HG03135 (cell line): ENCODE measurements at regions not wholly inside any gene's neighbourhood (a gene's known extent, or its start where the extent isn't known, plus 50 kb on each side); places are given as distances from the start of the nearest gene placed in this dataset.
"Not testable (repeated sequence)": the region's sequence is repeated elsewhere in the genome, so short reads cannot be mapped to it uniquely, and the experiment has no call there.

Experiments used
- ATAC-seq: cut with Tn5 transposase; IDR thresholded peaks from one replicate; pipeline ENCODE4 v1.9.1; 2021; ENCODE audit warnings: mild to moderate bottlenecking, moderate library complexity; ENCODE audit not compliant: unreplicated experiment

GRCh38 chr12:9450127-9450567, 157.6 kb downstream of the KLRB1 start:
- not testable (repeated sequence) for ATAC-seq

- ATAC-seq = not testable (repeated sequence)
Observed at GRCh38 chr12:9449657-9450126, 158.0 kb downstream of the KLRB1 start.

GRCh38 chr12:9449181-9449580, 158.5 kb downstream of the KLRB1 start:
- ATAC-seq = no peak

GRCh38 chr12:9448648-9449047, 159.1 kb downstream of the KLRB1 start:
- ATAC-seq = not testable (repeated sequence)

- ATAC-seq = peak; percentile 57
Observed at GRCh38 chr12:9447791-9448614, 159.7 kb downstream of the KLRB1 start.

- ATAC-seq = peak; percentile 31
Observed at GRCh38 chr12:9446883-9447761, 160.6 kb downstream of the KLRB1 start.

- not testable (repeated sequence) for ATAC-seq
Observed at GRCh38 chr12:9440428-9440827, 167.3 kb downstream of the KLRB1 start.

- not testable (repeated sequence) for ATAC-seq
Observed at GRCh38 chr12:9435682-9436081, 172.0 kb downstream of the KLRB1 start.

GRCh38 chr12:9430385-9430784, 177.3 kb downstream of the KLRB1 start:
- not testable (repeated sequence) for ATAC-seq

- ATAC-seq = not testable (repeated sequence)
Observed at GRCh38 chr12:9428856-9429255, 178.9 kb downstream of the KLRB1 start.

- ATAC-seq = not testable (repeated sequence)
Observed at GRCh38 chr12:9425429-9425828, 182.3 kb downstream of the KLRB1 start.

GRCh38 chr12:9424175-9424740, 183.5 kb downstream of the KLRB1 start:
- ATAC-seq = not testable (repeated sequence)

- not testable (repeated sequence) for ATAC-seq
Observed at GRCh38 chr12:9422689-9423088, 185.0 kb downstream of the KLRB1 start.

- ATAC-seq = not testable (repeated sequence)
Observed at GRCh38 chr12:9421520-9422086, 186.1 kb downstream of the KLRB1 start.

GRCh38 chr12:9420817-9421519, 186.7 kb downstream of the KLRB1 start:
- not testable (repeated sequence) for ATAC-seq

GRCh38 chr12:9418669-9419041, 189.1 kb downstream of the KLRB1 start:
- not testable (repeated sequence) for ATAC-seq

GRCh38 chr12:9417947-9418668, 189.6 kb downstream of the KLRB1 start:
- ATAC-seq = not testable (repeated sequence)

GRCh38 chr12:9417341-9417740, 190.4 kb downstream of the KLRB1 start:
- not testable (repeated sequence) for ATAC-seq

GRCh38 chr12:9416346-9416745, 191.4 kb downstream of the KLRB1 start:
- not testable (repeated sequence) for ATAC-seq
